IMR-90 (cell line): ENCODE measurements at regions not wholly inside any gene's neighbourhood (a gene's known extent, or its start where the extent isn't known, plus 50 kb on each side); places are given as distances from the start of the nearest gene placed in this dataset.

Experiments
- ATAC-seq: fragments of 200-7000 bp; cut with Tn5 transposase; 2 replicates; pipeline ENCODE4 v1.9.1; 2020; ENCODE audit warnings: low read depth, mild to moderate bottlenecking, moderate library complexity
- BruUV-seq: library from RNA; stranded (reverse); fragments of 400-500 nt; replicated peaks from 2 replicates; lab custom pipeline; 2021; lab: Mats Ljungman, UMichigan
- CTCF ChIA-PET: fragments of 300-600 bp; formaldehyde crosslinking; extraction: SDS; loops from one replicate; lab custom pipeline; 2021; ENCODE audit warnings: antibody characterized with exemption; lab: Yijun Ruan, JAX
- POLR2A ChIA-PET: fragments of 300-600 bp; sonication (Branson Sonifier 250); formaldehyde crosslinking; loops from one replicate; lab custom pipeline; 2022; ENCODE audit warnings: antibody characterized with exemption; ENCODE audit not compliant: unreplicated experiment; lab: Charles Lee
- DNase-seq: peaks from one replicate; pipeline ENCODE4 v3.0.0; 2013
- H2AFZ ChIP-seq: replicated peaks from 2 replicates; pipeline ENCODE3; 2013; ENCODE audit warnings: low read length, mild to moderate bottlenecking; ENCODE audit not compliant: poor library complexity
- H2AK5ac ChIP-seq: 2 replicates; pipeline ENCODE4 v1.6.1; 2013; ENCODE audit warnings: low read depth, low read length, inconsistent platforms
- H2AK9ac ChIP-seq: replicated peaks from 2 replicates; pipeline ENCODE3; 2013; ENCODE audit warnings: mild to moderate bottlenecking, low read depth, low read length, moderate library complexity; ENCODE audit not compliant: poor library complexity
- H2BK120ac ChIP-seq: 2 replicates; pipeline ENCODE4 v1.6.1; 2013; ENCODE audit warnings: low read depth, low read length, inconsistent platforms
- H2BK15ac ChIP-seq: 3 replicates; pipeline ENCODE4 v1.6.1; 2013; ENCODE audit warnings: low read depth, low read length, inconsistent platforms
- H2BK20ac ChIP-seq: 2 replicates; pipeline ENCODE4 v1.6.1; 2013; ENCODE audit warnings: low read depth, mild to moderate bottlenecking, inconsistent platforms, low read length, moderate library complexity
- H2BK5ac ChIP-seq: 2 replicates; pipeline ENCODE4 v1.6.1; 2013; ENCODE audit warnings: mild to moderate bottlenecking, low read depth, low read length, inconsistent platforms; ENCODE audit not compliant: poor library complexity, severe bottlenecking
- H3K14ac ChIP-seq: replicated peaks from 2 replicates; pipeline ENCODE4 v1.6.1; 2013; ENCODE audit warnings: low read depth, low read length, inconsistent platforms
- H3K18ac ChIP-seq: 2 replicates; pipeline ENCODE4 v1.6.1; 2013; ENCODE audit warnings: low read depth, low read length, control low read depth
- H3K23ac ChIP-seq: 2 replicates; pipeline ENCODE4 v1.6.1; 2013; ENCODE audit warnings: low read depth, low read length, inconsistent platforms
- H3K27ac ChIP-seq: 2 replicates; pipeline ENCODE4 v1.5.1; 2013; ENCODE audit warnings: mild to moderate bottlenecking, control low read depth, low read length; ENCODE audit not compliant: insufficient read depth
- H3K27me3 ChIP-seq: 2 replicates; pipeline ENCODE4 v1.6.1; 2013; ENCODE audit warnings: low read length; ENCODE audit not compliant: control insufficient read depth, insufficient read depth
- H3K36me3 ChIP-seq: 2 replicates; pipeline ENCODE4 v1.6.1; 2013; ENCODE audit warnings: low read length, mixed read lengths; ENCODE audit not compliant: control insufficient read depth, insufficient read depth
- H3K4ac ChIP-seq: 2 replicates; pipeline ENCODE4 v1.6.1; 2013; ENCODE audit warnings: low read depth, low read length, inconsistent platforms
- H3K4me1 ChIP-seq: 2 replicates; pipeline ENCODE4 v1.6.1; 2013; ENCODE audit warnings: low read length, mixed read lengths; ENCODE audit not compliant: control insufficient read depth, insufficient read depth
- H3K4me2 ChIP-seq: 2 replicates; pipeline ENCODE4 v1.6.1; 2013; ENCODE audit warnings: low read depth, mild to moderate bottlenecking, control low read depth, low read length, moderate library complexity
- H3K4me3 ChIP-seq: 2 replicates; pipeline ENCODE4 v1.5.1; 2013; ENCODE audit warnings: low read depth, mild to moderate bottlenecking, control low read depth, low read length, moderate library complexity; ENCODE audit not compliant: insufficient read depth
- H3K56ac ChIP-seq: 2 replicates; pipeline ENCODE4 v1.6.1; 2013; ENCODE audit warnings: low read length, inconsistent platforms; ENCODE audit not compliant: insufficient read depth; ENCODE audit errors: extremely low read depth
- H3K79me1 ChIP-seq, 2 experiments: 2 replicates each; pipeline ENCODE4 v1.6.1; 2013; ENCODE audit warnings: low read length in 2 of 2, inconsistent platforms in 1 of 2, low read depth in 1 of 2
- H3K9ac ChIP-seq: 2 replicates; pipeline ENCODE4 v1.6.1; 2013; ENCODE audit warnings: low read depth, low read length, control low read depth
- H3K9me1 ChIP-seq: 2 replicates; pipeline ENCODE4 v1.6.1; 2013; ENCODE audit warnings: low read length, inconsistent platforms; ENCODE audit not compliant: insufficient read depth
- H3K9me3 ChIP-seq: 2 replicates; pipeline ENCODE4 v1.6.1; 2013; ENCODE audit warnings: low read length; ENCODE audit not compliant: control insufficient read depth, insufficient read depth
- H4K20me1 ChIP-seq: 2 replicates; pipeline ENCODE4 v1.6.1; 2013; ENCODE audit warnings: low read length, inconsistent platforms; ENCODE audit not compliant: insufficient read depth
- H4K5ac ChIP-seq: 2 replicates; pipeline ENCODE4 v1.6.1; 2013; ENCODE audit warnings: mild to moderate bottlenecking, low read depth, low read length, control low read depth
- H4K8ac ChIP-seq, 2 experiments: 2 replicates each; pipeline ENCODE4 v1.6.1; 2013; ENCODE audit warnings: low read depth in 2 of 2, low read length in 2 of 2, control low read depth in 1 of 2, inconsistent platforms in 1 of 2
- H4K91ac ChIP-seq: 2 replicates; pipeline ENCODE4 v1.6.1; 2013; ENCODE audit warnings: low read depth, low read length, inconsistent platforms; ENCODE audit not compliant: insufficient read depth
- CHD1 ChIP-seq: IDR thresholded peaks from 2 replicates; pipeline ENCODE4 v1.6.1; 2012; ENCODE audit warnings: low read depth, low read length, improper control_type of control experiment
- MAFK ChIP-seq: IDR thresholded peaks from 2 replicates; pipeline ENCODE4 v1.6.1; 2012; ENCODE audit warnings: low read depth, low read length, improper control_type of control experiment
- MXI1 ChIP-seq: IDR thresholded peaks from 2 replicates; pipeline ENCODE4 v1.6.1; 2012; ENCODE audit warnings: low read depth, mild to moderate bottlenecking, low read length, moderate library complexity, borderline replicate concordance
- NFE2L2 ChIP-seq: fragments of 150-350 bp; IDR thresholded peaks from 2 replicates; pipeline ENCODE4 v1.6.1; 2016; ENCODE audit warnings: low read depth, mild to moderate bottlenecking, low read length
- POLR2A ChIP-seq: IDR thresholded peaks from 2 replicates; pipeline ENCODE4 v1.6.1; 2012; ENCODE audit warnings: mild to moderate bottlenecking, low read depth, low read length
- USF2 ChIP-seq: fragments of 150-350 bp; IDR thresholded peaks from 2 replicates; pipeline ENCODE4 v1.6.1; 2017; ENCODE audit warnings: mild to moderate bottlenecking, antibody characterized with exemption, low read length, low read depth
- WGBS, 2 experiments: methylation state at CpG; one replicate each; pipeline versions ENCODE4 v1.1.5 to v1.1.7; 2013; ENCODE audit warnings: missing lambda C conversion rate in 2 of 2; ENCODE audit not compliant: insufficient read length in 1 of 2; ENCODE audit errors: extremely low coverage in 2 of 2; 5-methylcytosine and 5-hydroxymethylcytosine counted together
- dilution Hi-C: fragments of 300-500 bp; cut with HindIII; formaldehyde crosslinking; loops from one replicate; pipeline ENCODE4 v1.14.3; 2018; ENCODE audit warnings: low sequenced_read_pairs; ENCODE audit not compliant: unreplicated experiment
- in situ Hi-C: fragments of 300-500 bp; cut with MboI; formaldehyde crosslinking; loops from 3 replicates; pipeline ENCODE4 v1.14.3; 2019; ENCODE audit warnings: low sequenced_read_pairs, inconsistent platforms, mixed read lengths
- intact Hi-C: fragments of 100-400 bp; cut with micrococcal nuclease; formaldehyde crosslinking; loops from 2 replicates; pipeline ENCODE4 v1.10.0; 2022
- TF ChIP-seq, protein P1 (sequence below): fragments of 150-350 bp; IDR thresholded peaks from 2 replicates; pipeline ENCODE4 v1.6.1; 2016; ENCODE audit warnings: low read depth, mild to moderate bottlenecking, low read length, moderate library complexity, borderline replicate concordance

DNA sequence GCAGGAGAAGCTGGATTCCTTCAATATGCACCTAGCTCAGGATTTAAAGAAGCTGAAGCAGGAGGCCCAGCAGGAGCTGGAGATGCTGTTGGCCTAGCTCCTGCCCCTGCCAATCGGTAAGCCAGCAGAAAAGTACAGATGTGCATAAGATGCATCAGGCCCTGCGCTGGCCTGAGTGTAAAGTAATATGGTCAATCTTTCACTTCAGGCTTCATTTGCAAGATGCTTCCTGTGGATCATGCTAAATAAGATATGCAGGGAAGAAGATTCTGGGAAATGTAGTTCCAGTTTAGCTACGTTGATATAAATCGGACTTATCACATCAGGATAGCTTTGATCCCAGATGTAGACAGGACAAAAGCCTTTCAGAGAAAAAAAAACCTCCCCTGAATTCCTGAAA lies 100.3 kb downstream of the GJA1 start:
- Histone ChIP-seq H3K4me2 (no peak overlapping the region), H2BK120ac (no peak overlapping the region), H2BK5ac (no peak overlapping the region), H3K14ac (no peak overlapping the region), H3K4me3 (no peak overlapping the region), H3K9ac (no peak overlapping the region), H3K27me3 (no peaks in the 10 kb centered on the region), H2AFZ (no peak overlapping the region), H2BK15ac (no peak overlapping the region), H4K91ac (no peak overlapping the region), H2AK5ac (no peak overlapping the region), H3K9me3 (no peaks in the 10 kb centered on the region), H3K56ac (no peak overlapping the region), H3K23ac (no peak overlapping the region), H4K5ac (no peak overlapping the region), H3K36me3 (no peaks in the 10 kb centered on the region), H4K20me1 (no peaks in the 10 kb centered on the region), H2BK20ac (no peak overlapping the region), H2AK9ac (no peak overlapping the region), H3K27ac (no peak overlapping the region), H3K4me1 (no peaks in the 10 kb centered on the region), H4K8ac (no peak overlapping the region), H3K79me1 (no peaks in the 10 kb centered on the region), H3K9me1 (no peaks in the 10 kb centered on the region), H3K4ac (no peak overlapping the region), H3K18ac (no peak overlapping the region)
- ATAC-seq (no peak), DNase-seq (no peak)
- intact Hi-C loops (no loop called here), dilution Hi-C loops (no loop called here), in situ Hi-C loops (no loop called here)
- BruUV-seq, result no TSS peak
- TF ChIP-seq, protein P1, sequence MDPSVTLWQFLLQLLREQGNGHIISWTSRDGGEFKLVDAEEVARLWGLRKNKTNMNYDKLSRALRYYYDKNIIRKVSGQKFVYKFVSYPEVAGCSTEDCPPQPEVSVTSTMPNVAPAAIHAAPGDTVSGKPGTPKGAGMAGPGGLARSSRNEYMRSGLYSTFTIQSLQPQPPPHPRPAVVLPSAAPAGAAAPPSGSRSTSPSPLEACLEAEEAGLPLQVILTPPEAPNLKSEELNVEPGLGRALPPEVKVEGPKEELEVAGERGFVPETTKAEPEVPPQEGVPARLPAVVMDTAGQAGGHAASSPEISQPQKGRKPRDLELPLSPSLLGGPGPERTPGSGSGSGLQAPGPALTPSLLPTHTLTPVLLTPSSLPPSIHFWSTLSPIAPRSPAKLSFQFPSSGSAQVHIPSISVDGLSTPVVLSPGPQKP, result no peak
- TF ChIP-seq CHD1 (no peak), POLR2A (no peak), USF2 (no peak), MXI1 (no peak), NFE2L2 (no peak), MAFK (no peak)
- POLR2A ChIA-PET, result interaction anchor here (1.9 kb wide), 1 partner anchor 14 kb away, joined by 5 read pairs; no protein-coding TSS in a partner anchor
- whole genome bisulfite sequencing, 2 experiments, result 77% methylated on average over 2 of the region's 4 CpGs; no CpG with 5 or more reads in 1 of the 2 experiments
- CTCF ChIA-PET, result interaction anchor here (0.8 to 0.9 kb wide), 2 partner anchors 14 to 63 kb away, joined by 3 read pairs; no protein-coding TSS in a partner anchor
